IPS-18c (cell line): ENCODE measurements at regions not wholly inside any gene's neighbourhood (a gene's known extent, or its start where the extent isn't known, plus 50 kb on each side); places are given as distances from the start of the nearest gene placed in this dataset.

Experiments used
- H3K4me3 ChIP-seq: 2 replicates; pipeline ENCODE4 v1.7.0; 2013; ENCODE audit warnings: low read depth, mild to moderate bottlenecking, low read length, moderate library complexity; ENCODE audit not compliant: insufficient read depth
- H3K9me3 ChIP-seq: one replicate; pipeline ENCODE4 v1.6.1; 2013; ENCODE audit warnings: mild to moderate bottlenecking, low read length, moderate library complexity; ENCODE audit not compliant: control insufficient read depth, insufficient read depth

DNA sequence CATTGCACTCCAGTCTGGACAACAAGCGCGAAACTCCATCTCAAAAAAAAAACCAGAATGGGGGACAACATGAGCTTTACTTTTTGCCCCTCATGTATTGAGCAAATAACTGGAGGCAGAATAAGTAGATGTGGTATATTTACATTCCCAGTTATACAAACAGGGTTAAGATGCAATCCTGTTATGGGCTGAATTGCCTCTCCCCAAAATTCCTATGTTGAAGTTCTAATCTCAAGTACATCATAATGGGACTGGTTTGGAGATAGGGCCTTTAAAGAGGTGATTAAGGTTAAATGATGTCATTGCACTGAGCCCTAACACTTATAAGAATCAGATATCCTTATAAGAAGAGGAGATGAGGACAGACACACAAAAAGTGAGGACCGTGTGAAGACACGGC is 319.8 kb upstream of the KLHL29 start:
- Histone ChIP-seq H3K4me3 (no peak overlapping the region), H3K9me3 (no peaks in the 10 kb centered on the region)

- no peak overlapping the region for H3K4me3 ChIP-seq
- no peaks in the 10 kb centered on the region for H3K9me3 ChIP-seq
Measured at GRCh38 chr2:23065936-23066335, 319.0 kb upstream of the KLHL29 start.

- Histone ChIP-seq H3K4me3 (no peak overlapping the region), H3K9me3 (no peaks in the 10 kb centered on the region)
Measured at GRCh38 chr2:23066686-23067085, 318.3 kb upstream of the KLHL29 start.

- Histone ChIP-seq H3K9me3 (no peaks in the 10 kb centered on the region), H3K4me3 (no peak overlapping the region)
Measured at GRCh38 chr2:23069156-23069555, 315.8 kb upstream of the KLHL29 start.

DNA sequence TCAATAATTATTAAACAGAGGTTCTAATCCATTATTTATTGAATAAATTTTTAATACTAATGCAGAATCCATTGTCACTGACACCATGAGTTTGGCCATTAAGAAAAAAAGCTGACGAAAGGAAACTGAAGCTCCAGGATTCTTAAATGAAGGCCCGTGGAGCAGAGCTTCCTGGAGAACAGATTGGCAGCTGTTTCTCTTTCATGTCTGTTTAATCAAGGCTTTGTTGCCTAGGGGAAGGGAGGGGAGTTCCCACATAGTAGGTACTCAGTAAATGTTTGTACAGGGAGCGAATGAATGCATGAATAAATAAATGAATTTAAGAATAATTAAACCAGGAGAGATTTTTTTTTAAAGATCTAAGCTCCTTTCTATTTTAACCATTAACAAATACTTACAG is 315.1 kb upstream of the KLHL29 start:
- H3K4me3 ChIP-seq, result no peak overlapping the region
- no peaks in the 10 kb centered on the region for H3K9me3 ChIP-seq

- no peak overlapping the region for H3K4me3 ChIP-seq
- no peaks in the 10 kb centered on the region for H3K9me3 ChIP-seq
Measured at GRCh38 chr2:23073056-23073455, 311.9 kb upstream of the KLHL29 start.

DNA sequence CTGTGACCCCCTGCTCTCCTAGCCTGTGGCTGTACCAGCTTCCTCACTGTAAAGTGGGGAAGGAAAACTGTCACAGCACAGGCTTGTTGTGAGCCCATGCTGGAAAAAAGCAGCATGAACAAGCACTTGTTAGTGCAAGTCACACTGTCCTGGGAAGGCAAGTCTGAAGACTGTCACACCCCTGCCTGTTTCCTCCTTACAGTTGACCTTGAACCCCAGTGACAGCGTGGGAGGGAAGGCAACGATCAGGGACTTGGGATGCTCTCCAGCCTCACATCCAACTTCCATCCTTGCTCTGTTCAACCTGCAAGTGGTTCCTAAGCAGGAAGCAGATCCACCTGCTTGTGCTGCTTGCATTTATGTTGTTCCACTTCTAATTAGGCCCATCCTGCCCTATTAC is 311.3 kb upstream of the KLHL29 start:
- no peak overlapping the region; the same call in 1 of the 2 replicates for H3K4me3 ChIP-seq
- H3K9me3 ChIP-seq, result no peaks in the 10 kb centered on the region

DNA sequence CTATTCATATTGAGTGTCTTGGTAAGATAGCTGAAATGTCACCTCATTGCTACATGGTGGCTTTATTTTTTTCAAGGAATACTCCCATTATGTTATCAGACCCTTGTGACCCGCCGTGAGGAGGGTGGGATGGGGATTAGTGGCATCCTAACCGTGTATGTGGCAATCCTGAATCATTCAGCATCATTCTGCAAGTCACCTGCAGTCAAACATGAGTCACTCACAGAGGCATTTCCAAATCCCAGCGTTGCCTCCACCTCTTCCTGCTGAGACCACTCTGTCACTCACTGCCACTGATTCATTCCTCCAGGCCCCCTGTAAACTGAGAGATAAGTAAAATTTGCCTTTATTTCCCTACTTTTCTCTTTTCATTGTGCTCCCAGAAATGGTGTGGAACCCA is 307.4 kb upstream of the KLHL29 start:
- no peak overlapping the region for H3K4me3 ChIP-seq
- H3K9me3 ChIP-seq, result no peaks in the 10 kb centered on the region

DNA sequence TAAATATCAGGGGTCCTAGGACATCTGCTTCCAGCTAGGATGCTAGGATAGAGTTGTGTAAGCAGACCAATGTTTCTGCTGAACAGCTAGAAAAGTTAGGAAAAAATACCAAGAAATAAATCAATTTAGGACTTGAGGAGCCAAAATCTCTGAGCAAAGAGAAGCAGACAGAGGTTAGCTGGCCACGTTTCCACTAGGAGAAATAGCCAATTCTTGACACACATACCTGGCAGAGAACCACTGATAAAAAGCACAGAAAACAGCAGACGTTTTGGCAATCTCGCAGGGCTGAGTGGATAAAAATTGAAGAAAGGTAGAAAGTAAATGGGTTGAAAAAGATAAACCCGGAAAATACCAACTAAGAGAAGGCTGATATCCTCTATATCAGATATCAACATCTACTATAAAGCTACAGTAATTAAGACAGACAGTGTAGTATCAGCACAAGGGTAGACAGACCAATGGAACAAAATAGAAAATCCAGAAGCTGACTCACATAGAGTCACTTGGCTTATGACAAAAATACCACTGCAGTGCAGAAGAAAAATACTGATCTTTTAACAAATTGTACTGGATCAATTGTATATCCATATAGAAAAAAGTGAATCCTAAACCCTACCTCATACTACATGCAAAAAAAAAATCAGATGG is 306.1 kb upstream of the KLHL29 start:
- no peaks in the 10 kb centered on the region for H3K9me3 ChIP-seq
- no peak overlapping the region for H3K4me3 ChIP-seq

DNA sequence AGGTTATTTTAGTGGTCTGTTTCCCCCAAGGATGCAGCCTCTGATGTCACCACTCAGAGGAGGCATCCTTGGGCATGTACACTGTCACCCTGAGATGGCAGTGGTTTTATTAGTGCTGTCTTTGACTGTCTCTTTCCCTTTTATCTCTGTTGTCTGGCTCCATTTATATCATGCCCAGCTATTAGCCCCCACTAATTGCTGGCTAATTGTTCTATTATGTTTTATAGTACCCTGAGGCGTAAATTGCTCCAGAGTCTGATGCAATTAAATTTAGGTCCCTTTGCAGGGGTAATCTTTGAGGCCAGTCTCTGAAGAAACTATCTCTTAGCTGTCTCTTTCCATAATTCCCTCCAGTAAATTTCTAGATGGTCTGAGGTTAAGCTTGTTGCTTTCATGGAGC is 301.0 kb upstream of the KLHL29 start:
- peaks cover 3% of the 10 kb centered on the region for H3K9me3 ChIP-seq
- H3K4me3 ChIP-seq, result no peak overlapping the region

DNA sequence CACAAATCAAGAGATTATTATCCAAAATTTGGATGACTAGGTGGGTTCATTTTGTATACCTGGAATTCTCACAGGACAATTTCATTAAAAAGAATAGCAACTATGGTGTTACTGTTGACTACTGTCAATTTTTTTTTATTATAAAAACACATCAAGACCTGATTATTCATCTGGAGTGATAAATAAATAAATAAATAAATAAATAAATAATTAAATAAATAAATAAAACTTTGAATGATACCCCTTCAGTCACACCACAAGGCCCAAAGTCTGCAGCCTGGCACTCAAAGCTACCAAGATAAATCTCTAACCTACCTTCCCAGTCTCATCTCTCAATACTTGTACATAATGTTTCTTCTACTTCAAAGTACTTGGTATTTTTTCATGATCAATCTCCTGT is 294.0 kb upstream of the KLHL29 start:
- Histone ChIP-seq H3K9me3 (peaks cover 3% of the 10 kb centered on the region), H3K4me3 (no peak overlapping the region)

DNA sequence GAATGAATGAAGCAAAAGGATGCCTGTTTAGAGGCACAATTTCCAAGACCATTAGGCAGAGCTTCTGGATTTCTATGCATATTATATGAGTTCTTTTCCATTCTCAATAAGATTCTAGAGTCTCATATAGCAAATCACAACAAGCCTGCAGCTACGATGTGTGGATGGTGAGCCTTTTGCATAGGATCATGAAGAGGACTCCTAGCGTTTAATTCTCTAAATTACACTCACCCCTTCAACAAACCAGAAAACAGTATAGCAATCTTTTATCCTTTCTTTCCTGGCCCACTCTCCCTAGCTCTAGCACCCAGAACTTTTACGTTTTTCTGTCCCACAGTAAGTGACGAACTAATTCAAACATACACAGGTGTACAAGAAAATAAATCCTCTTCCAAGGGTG is 293.1 kb upstream of the KLHL29 start:
- Histone ChIP-seq H3K9me3 (peaks cover 3% of the 10 kb centered on the region), H3K4me3 (no peak overlapping the region)

DNA sequence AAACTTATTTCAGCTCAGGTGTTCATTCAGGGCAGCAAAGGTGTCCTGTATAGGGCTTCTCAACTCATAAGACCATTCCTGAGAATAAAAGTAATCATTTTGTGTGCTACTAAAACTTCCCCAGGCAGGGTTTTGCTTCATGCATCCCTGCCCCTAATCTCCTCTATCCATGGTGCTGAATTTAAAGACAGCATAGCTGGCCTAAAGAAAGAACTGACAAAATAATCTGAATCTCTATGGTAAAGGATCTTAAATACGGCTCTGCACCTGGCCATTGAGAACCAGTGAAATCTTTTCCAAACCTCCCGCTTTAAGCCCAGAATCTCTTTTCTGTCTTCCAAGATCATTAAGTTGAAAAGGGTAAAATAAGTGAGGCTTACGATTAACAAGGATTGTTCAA is 292.1 kb upstream of the KLHL29 start:
- Histone ChIP-seq H3K4me3 (no peak overlapping the region), H3K9me3 (peaks cover 3% of the 10 kb centered on the region)

- Histone ChIP-seq H3K4me3 (no peak overlapping the region), H3K9me3 (peaks cover 1% of the 10 kb centered on the region)
Measured at GRCh38 chr2:23093513-23093912, 291.5 kb upstream of the KLHL29 start.

- Histone ChIP-seq H3K4me3 (no peak overlapping the region), H3K9me3 (no peaks in the 10 kb centered on the region)
Measured at GRCh38 chr2:23096906-23097602, 287.9 kb upstream of the KLHL29 start.

DNA sequence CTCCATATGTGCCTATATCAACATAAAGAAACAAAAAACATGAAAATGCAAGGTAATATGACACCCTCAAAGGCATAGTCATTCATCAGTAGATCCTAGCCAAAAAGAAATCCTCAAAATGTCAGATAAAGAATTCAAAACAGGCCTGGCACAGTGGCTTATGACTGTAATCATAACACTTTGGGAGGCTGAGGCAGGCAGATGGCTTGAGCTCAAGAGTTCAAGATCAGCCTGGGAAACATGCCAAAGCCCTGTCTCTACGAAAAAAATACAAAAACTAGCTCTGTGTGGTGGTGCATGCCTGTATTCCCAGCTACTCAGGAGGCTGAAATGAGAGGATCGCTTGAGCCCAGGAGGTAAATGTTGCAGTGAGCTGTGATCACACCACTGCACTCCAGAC is 284.6 kb upstream of the KLHL29 start:
- Histone ChIP-seq H3K4me3 (no peak overlapping the region), H3K9me3 (no peaks in the 10 kb centered on the region)

GRCh38 chr2:23106242-23106785 is 278.7 kb upstream of the KLHL29 start:
- no peaks in the 10 kb centered on the region for H3K9me3 ChIP-seq
- H3K4me3 ChIP-seq, result no peak overlapping the region

DNA sequence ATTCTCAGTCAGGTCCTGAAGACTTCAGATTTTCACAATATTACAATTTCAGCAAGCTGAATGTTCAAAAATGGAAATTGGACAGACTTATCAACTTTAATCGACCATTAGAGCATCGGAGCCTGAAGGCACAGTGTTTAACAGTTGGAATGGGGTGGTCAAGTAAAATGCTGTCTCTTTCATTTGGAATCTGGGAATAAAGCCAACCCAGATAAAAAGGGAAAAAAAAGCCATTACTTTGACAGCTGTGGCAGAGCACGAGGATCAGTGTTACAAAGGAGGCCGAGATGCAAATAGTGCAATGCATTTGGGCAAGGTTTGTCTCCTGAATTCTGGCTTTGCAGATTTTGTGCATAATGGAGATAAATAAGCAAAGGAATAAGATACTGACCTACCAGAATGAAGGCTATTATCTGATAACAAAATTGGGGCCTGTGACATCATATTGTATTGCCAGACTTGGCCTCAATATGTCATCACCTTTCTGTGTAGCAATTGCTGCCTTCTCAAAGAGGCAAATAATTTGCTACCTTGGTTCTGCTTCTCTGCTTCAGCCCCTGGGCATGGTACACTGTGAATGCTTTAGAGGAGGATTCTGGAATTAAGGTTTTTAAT is 277.5 kb upstream of the KLHL29 start:
- Histone ChIP-seq H3K4me3 (no peak overlapping the region), H3K9me3 (peaks cover 2% of the 10 kb centered on the region)
